ENCODE measurements at regions not wholly inside any gene's neighbourhood (a gene's known extent, or its start where the extent isn't known, plus 50 kb on each side); places are given as distances from the start of the nearest gene placed in this dataset.
A peak's percentile ranks its signal among the peaks of the same experiment; 100 is the strongest.

DNA sequence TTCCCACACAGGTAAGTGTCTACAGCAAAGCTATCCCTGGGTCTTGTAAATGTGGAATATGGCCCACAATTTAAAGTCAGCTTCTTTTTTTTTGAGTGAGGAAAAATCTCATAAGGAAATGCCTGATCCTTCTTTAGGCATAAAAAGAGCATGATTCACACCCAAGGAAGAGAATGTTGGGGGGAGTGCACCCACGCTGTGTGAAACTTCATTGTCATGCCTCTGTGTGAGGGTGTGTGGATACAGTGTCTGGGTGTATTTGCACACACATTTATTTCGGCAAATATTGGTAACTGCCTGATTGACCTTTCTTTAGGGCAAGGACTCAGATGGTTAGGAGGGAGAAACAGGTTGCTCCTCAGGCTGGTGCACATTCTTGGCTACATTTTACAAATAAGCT is 196.8 kb upstream of the STXBP6 start:
- Histone ChIP-seq H3K4me3 (no peak overlapping the region), H3K4me1 (replicated peaks) (no peaks in the 10 kb centered on the region), H3K27me3 (replicated peaks; ENCODE audit: insufficient read depth) (no peaks in the 10 kb centered on the region), H3K36me3 (no peaks in the 10 kb centered on the region), H3K27ac (no peak overlapping the region), H3K9me3 (no peaks in the 10 kb centered on the region)
- WGBS = 74% methylated on average over 2 of the region's 2 CpGs
- TF ChIP-seq, protein P1, sequence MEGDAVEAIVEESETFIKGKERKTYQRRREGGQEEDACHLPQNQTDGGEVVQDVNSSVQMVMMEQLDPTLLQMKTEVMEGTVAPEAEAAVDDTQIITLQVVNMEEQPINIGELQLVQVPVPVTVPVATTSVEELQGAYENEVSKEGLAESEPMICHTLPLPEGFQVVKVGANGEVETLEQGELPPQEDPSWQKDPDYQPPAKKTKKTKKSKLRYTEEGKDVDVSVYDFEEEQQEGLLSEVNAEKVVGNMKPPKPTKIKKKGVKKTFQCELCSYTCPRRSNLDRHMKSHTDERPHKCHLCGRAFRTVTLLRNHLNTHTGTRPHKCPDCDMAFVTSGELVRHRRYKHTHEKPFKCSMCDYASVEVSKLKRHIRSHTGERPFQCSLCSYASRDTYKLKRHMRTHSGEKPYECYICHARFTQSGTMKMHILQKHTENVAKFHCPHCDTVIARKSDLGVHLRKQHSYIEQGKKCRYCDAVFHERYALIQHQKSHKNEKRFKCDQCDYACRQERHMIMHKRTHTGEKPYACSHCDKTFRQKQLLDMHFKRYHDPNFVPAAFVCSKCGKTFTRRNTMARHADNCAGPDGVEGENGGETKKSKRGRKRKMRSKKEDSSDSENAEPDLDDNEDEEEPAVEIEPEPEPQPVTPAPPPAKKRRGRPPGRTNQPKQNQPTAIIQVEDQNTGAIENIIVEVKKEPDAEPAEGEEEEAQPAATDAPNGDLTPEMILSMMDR (IDR thresholded peaks at IDR 0.05) = no peak
- TF ChIP-seq POLR2AphosphoS5 (IDR thresholded peaks at IDR 0.05) (no peak), POLR2A (IDR thresholded peaks at IDR 0.05) (no peak)
- intact Hi-C loops (cut with DNase I) = no loop called here
- no peak for DNase-seq (ENCODE audit: low spot score)

DNA sequence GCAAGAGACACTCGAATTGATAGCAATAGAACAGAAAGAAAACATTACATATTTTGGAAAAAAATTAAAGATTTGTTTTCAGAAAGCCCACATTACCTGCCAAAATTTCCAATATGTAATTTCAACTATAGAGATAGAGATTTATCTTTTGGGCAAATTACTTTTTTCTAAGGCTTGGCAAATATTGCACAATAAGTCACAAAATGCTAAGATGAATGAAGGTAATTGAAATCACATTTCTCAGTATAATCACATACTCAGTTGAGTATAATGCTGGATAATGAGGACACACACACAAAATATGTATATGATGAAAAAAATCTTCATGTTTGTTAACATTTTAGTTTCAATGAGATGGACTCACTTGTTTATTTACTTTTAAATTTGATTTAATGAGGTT is 189.2 kb upstream of the STXBP6 start:
- 83% methylated on average over 1 of the region's 1 CpG for WGBS

DNA sequence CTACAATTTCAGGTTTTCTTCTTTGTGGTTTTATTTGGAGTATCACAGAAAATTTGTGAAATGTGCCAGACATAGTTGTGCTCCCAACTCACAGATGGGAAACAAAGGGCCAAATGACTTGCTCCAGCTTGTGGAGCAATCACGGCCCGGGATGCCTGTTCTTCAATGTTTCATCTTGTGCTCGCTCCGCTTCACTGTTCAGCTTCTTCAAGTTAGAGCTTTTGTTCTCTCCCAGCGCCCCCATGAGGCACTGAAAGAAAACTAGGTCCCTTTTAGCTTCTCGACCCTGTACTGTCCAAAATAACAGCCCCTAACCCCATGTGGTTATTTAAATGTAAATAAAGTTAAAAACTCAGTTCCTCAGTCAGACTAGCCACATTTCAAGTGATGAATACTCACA is 187.9 kb upstream of the STXBP6 start:
- DNase-seq (ENCODE audit: low spot score) = no peak
- WGBS = 22% methylated on average over 6 of the region's 6 CpGs
- intact Hi-C loops (cut with DNase I) = no loop called here
- no peak for TF ChIP-seq POLR2AphosphoS5 (IDR thresholded peaks at IDR 0.05)
- Histone ChIP-seq H3K4me3 (no peak overlapping the region), H3K36me3 (no peaks in the 10 kb centered on the region), H3K27ac (no peak overlapping the region), H3K9me3 (no peaks in the 10 kb centered on the region), H3K27me3 (replicated peaks; ENCODE audit: insufficient read depth) (no peaks in the 10 kb centered on the region), H3K4me1 (replicated peaks) (no peaks in the 10 kb centered on the region)

More for the DNA sequence above, 189.2 kb upstream of the STXBP6 start:
- H3K36me3 ChIP-seq = no peaks in the 10 kb centered on the region
- H3K27me3 ChIP-seq (replicated peaks; ENCODE audit: insufficient read depth) = no peaks in the 10 kb centered on the region
- no peaks in the 10 kb centered on the region for H3K9me3 ChIP-seq
- TF ChIP-seq, protein P1 (IDR thresholded peaks at IDR 0.05) = no peak
- no peak for TF ChIP-seq POLR2A (IDR thresholded peaks at IDR 0.05)
- no peak for TF ChIP-seq POLR2AphosphoS5 (IDR thresholded peaks at IDR 0.05)
- no peaks in the 10 kb centered on the region for H3K4me1 ChIP-seq (replicated peaks)
- no peak overlapping the region for H3K27ac ChIP-seq
- DNase-seq (ENCODE audit: low spot score) = no peak
- intact Hi-C loops (cut with DNase I) = no loop called here
- H3K4me3 ChIP-seq = no peak overlapping the region

DNA sequence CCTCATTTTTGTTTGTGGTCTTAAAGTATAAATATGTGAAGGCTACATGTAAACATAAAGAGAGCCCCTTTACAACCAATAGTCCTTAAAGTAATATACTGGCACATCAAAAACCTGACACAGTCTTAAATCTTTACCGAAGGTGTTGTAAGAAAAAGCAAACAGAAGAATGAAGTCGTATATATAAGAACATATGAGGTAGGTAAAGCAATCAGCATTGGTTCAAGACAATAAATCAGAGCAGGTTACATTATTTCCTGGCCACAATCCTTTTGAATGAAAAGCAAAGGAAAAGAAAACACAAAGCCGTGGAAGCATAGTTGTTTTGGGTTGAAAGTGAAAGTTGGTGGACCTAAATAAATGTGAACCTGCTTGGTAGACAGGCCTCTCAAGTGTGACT is 183.7 kb upstream of the STXBP6 start:
- H3K9me3 ChIP-seq = no peaks in the 10 kb centered on the region
- no peaks in the 10 kb centered on the region for H3K4me1 ChIP-seq (replicated peaks)
- no peaks in the 10 kb centered on the region for H3K27me3 ChIP-seq (replicated peaks; ENCODE audit: insufficient read depth)
- H3K27ac ChIP-seq = no peak overlapping the region
- TF ChIP-seq POLR2AphosphoS5 (IDR thresholded peaks at IDR 0.05) (no peak), POLR2A (IDR thresholded peaks at IDR 0.05) (no peak)
- TF ChIP-seq, protein P1 (IDR thresholded peaks at IDR 0.05) = no peak
- no peaks in the 10 kb centered on the region for H3K36me3 ChIP-seq
- intact Hi-C loops (cut with DNase I) = no loop called here
- no peak overlapping the region for H3K4me3 ChIP-seq
- WGBS = 24% methylated on average over 3 of the region's 3 CpGs
- no peak for DNase-seq (ENCODE audit: low spot score)

- Histone ChIP-seq H3K27me3 (replicated peaks; ENCODE audit: insufficient read depth) (no peaks in the 10 kb centered on the region), H3K4me3 (no peak overlapping the region), H3K36me3 (no peaks in the 10 kb centered on the region), H3K27ac (no peak overlapping the region), H3K4me1 (replicated peaks) (no peaks in the 10 kb centered on the region), H3K9me3 (no peaks in the 10 kb centered on the region)
- no peak for DNase-seq (ENCODE audit: low spot score)
- 31% methylated on average over 4 of the region's 4 CpGs for WGBS
- TF ChIP-seq, protein P1 (IDR thresholded peaks at IDR 0.05) = no peak
- TF ChIP-seq POLR2A (IDR thresholded peaks at IDR 0.05) = no peak
- peak; percentile 15 for TF ChIP-seq POLR2AphosphoS5 (IDR thresholded peaks at IDR 0.05)
- intact Hi-C loops (cut with DNase I) = no loop called here
Measured at GRCh38 chr14:25231004-25231403, 181.1 kb upstream of the STXBP6 start.

Data from prostate gland (tissue), 2 donors.